HG03039 (cell line): ENCODE measurements at regions not wholly inside any gene's neighbourhood (a gene's known extent, or its start where the extent isn't known, plus 50 kb on each side); places are given as distances from the start of the nearest gene placed in this dataset.

Experiments
- ATAC-seq: cut with Tn5 transposase; IDR thresholded peaks from one replicate; pipeline ENCODE4 v1.9.1; 2021; ENCODE audit warnings: mild to moderate bottlenecking, moderate library complexity; ENCODE audit not compliant: unreplicated experiment

DNA sequence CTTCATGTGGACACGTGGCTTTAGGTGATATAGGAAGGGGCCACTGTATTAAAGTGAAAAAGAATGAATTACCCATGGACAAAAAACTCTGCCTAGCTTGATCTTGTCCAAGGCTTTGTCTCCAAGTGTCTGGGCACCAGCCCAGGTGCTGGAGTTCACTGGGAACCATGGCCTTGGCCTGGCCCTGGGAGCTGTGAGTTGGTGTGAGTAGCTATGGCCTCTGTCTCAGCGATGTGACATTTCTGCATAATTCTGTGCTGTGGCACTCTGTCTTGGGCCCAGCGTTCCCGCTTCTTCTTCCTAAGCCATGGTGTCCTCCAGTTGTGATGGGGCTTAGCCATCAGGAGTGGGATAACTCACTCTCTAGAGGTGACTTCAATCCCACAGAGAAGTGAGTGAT is 119.0 kb upstream of the PPP2R2D start:
- no peak for ATAC-seq

DNA sequence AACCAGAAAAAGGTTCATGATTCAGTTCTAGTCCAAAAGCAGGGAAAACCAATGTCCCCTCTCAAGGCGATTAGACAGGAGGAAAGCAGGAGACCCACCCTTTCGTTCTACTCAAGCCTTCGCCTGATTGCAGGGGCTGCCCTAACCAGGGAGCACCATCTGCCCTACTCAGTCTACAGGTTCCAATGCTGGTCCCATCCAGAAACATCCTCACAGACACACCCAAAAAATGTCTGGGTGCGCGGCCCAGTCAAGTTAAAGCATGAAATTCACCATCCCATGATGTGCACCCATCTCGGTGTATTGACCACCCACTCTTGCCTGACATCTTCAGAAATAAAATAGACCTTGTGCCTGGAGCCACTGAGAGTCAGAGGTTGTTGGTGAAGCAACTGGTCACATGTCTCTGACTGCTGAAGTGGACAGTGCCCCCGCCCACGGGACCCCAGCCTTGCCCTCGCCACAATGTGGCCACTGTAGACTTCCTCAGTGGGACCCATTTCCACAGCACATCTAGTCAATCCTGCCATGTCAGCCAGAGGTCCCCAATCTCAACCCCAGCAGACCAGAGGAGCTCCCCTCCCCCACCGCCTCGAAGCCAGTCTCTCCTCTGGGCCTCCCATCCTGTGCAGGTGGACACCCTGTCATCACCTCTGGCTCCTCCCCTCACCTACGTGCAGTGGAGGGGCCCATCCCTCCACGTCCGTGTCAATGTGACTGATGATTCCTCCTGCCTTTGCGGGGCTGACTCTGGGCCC is 116.3 kb upstream of the PPP2R2D start:
- ATAC-seq: no peak

DNA sequence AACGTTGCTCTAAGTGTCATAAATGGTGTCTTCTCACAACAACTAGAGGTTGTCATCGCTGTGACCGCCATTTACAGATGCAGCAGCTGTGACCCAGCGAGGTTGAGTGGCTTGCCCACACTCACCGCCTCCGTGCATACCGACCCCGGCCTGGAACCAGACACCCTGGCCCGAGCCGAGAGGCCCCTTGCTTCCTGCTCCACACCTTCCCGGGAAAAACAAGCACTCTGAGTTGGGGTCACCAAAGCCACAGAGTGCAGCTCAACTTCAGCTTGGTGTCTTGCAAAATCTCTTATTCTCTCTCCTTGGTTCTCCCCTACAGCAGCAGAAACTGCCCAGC is 115.7 kb upstream of the PPP2R2D start:
- no peak for ATAC-seq

DNA sequence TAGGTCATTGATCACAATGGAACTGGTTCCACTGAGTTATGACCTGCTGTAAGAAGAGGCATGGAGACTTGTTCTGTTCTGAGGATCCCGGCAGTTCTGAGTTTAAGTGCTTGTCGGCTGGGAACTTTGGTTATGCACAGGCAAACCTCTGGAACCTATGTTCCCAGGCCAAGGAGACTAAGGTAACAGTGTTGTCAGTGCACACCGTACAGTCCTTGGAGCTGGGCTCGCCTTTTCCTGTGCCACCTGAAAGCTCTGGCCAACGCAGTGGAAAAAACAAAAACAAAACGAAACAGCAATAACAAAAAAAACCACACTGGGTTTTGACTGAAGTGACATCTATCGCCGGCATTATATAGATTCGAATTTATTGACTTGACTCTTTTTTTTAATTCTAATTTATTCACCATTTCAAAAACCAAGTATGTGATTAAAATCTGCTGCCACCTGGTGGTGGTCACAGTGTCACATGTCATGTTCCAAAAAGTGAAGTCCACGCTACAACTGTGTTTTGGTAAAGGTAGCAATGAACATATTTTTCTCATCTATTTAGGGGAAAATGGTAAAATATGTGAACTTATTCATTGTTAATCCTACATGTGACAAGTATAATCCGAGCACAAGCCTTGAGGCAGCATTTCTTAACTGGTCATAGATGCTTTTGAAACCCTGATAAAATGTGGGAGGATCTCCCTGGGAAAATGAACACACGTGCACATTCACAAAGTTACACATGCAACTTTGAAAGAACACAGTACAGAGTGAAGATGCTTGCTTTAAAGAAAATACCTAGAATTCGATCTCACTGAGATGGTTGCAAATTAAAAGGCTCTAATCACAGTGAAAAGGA is 113.8 kb upstream of the PPP2R2D start:
- no peak for ATAC-seq

DNA sequence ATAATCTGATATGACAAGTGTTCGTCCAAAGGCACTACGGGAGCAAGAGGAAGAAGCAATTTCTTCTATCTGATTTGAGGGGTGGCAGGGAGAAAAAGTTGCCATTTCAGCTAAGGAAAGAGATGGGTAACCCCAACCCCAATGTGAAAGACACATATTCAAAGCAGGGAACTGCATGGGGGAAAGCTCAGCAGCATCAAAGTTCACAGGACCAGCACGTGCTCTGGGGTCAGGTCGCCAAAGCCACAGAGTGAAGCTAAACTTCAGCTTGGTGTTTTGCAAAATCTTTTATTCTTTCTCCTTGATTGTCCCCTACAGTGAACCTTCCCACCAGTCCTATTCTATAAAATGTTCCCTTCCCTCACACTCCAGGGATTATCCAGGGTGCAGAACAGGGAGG is 112.8 kb upstream of the PPP2R2D start:
- no peak for ATAC-seq

DNA sequence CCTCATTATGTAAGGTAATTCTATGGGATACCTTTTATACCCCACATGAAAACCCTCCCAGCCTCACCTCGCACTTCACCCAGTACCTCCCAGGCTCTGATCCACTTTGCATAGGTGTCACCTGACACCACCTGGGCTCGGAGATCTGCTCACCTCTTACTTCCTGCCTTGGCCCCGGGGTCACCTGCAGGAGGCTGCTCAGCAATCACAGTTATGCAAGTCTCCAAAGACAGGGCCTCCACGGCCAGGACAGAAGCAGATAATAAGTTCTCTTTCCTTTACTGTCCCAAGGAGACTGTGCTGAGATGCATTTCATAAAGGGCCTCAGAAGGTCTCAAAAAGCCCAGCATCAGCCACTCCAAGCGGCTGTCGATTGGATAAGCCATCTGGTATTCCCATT is 112.4 kb upstream of the PPP2R2D start:
- no peak for ATAC-seq

DNA sequence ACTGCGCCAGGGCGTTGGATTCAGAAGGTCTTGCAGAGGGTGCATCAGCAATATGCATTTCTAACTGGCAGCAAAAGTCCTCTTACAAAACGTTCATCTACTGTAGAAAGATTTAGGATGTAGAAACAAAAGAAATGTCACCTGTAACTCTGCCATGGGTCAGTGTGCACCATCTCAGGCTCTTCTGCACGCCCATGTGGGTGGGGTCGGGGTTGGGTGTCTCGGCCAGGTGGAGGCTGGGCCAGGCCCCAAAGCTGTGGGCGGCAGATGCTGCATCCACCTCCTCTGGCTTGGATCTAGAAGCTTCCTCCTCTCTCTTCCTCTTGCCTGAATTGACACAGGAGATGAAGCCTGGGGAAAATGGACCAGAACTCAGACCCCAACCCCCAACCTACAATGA is 111.3 kb upstream of the PPP2R2D start:
- ATAC-seq: no peak

DNA sequence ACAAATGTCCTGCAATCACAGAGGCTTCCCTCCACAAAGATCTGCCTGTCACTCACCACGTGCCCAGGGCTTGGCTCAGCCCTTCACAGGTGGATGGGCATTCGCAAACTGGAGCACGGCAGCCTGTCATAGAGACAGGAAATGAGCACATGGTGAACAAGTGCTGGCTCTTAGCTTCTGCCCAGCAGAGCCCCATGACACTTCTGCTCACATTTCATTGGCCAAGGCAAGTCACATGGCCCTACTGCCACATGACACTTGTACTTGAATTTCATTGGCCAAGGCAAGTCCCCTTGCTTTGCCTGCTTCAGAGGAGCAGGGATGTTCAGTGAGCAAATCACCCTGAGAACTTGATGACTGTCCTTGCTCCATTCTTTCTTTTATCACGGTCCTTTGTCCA is 110.8 kb upstream of the PPP2R2D start:
- ATAC-seq: no peak

DNA sequence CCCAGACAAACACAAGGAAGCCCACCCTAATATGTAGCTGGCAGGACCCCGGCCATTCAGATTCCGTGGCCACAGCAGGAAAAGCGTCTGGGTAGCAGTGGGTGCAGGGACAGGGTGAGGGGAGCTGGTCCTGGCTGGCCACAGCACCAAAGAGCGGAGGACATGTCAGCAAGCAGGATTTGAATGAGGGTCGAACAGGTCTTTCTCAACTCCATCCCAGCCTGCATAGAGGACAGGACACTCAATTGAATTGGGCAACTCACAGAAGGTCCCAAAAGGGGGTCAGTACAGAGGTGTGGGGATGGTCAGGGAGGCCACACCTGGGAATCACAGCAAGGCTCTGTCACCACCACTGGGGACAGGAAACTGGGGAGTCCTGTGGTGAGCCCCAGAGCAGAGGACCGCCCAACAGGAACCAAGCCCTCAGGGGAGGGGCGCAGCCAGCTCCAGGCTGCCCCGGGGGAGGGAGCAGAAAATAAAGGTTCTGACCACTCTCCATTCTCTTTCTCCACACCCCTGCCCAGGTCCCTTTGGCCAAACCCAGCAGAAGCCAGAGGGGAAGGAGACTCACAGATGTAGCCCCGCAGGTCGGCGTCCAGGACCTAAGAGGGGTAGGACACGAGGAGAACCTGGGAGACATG is 108.7 kb upstream of the PPP2R2D start:
- ATAC-seq: no peak

DNA sequence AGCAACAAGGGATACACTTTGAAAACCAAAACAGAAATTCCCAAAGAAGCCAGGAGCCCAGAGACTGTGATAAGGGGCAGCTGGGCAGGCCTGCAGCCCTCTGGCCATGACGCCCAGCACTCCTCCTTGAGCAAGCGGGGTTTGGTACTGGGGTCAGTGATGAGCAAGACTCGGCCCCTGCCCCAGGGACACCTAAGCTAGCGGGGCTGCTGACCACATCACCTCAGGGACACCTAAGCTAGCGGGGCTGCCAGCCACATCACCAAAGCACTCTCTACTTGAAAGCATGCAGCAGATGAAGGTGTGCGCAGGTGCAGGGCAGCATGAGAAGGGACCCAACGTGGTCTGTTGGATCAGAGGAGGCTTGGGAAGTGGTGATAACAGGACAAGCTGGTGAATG is 108.0 kb upstream of the PPP2R2D start:
- ATAC-seq: no peak

DNA sequence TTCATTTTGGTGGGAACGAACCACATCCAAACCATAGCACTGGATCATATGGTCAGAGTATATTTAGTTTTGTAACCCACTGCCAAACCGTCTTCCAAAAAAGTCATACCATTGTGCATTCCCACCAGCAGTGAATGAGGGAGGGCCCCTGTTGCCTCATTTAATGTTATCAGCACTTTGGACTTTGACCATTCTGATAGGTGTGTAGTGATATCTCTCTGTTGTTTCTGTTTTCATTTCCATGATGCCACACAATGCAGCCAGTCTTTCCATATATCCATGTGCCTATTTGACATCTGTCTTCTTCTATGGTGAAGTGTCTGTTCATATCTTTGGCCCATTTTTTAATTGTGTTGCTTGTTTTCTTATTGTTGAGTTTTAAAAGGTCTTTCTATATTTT is 105.0 kb upstream of the PPP2R2D start:
- ATAC-seq: no peak

DNA sequence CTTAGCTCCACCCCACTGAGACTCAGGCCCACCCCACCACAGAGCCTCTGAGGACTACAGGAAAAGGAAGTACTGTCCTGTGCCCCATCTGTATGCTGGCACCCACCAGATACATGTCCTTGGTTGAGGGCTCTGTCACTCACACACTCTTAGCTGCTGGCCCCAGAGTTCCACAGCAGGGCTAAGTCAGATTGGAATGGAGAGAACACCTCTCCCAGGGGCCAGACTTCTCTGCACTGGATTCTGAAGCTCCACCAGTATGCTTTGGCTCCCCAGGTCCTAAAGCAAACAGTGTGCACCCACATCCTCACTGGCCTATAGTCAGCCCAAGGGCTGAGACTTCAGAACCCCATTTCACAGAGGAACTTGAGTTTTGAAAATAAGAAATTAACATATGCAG is 103.2 kb upstream of the PPP2R2D start:
- ATAC-seq: no peak

DNA sequence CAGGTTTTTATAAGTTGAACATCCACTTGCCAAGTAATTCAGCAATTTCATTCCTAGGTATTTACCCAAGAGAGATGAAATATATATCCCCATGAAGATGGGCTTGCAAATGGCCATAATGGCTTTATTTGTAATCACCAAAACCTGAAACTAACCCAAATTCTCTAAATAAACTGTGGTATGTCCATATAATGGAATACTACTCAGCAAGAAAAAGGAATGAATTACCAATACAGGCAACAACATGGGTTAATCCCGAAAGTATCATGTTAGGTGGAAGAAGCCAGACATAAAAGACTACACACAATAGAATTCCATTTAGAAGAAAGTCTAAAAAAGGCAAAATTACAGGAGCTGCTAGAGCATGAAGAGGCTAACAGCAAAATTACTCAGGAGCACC is 101.4 kb upstream of the PPP2R2D start:
- ATAC-seq: no peak

DNA sequence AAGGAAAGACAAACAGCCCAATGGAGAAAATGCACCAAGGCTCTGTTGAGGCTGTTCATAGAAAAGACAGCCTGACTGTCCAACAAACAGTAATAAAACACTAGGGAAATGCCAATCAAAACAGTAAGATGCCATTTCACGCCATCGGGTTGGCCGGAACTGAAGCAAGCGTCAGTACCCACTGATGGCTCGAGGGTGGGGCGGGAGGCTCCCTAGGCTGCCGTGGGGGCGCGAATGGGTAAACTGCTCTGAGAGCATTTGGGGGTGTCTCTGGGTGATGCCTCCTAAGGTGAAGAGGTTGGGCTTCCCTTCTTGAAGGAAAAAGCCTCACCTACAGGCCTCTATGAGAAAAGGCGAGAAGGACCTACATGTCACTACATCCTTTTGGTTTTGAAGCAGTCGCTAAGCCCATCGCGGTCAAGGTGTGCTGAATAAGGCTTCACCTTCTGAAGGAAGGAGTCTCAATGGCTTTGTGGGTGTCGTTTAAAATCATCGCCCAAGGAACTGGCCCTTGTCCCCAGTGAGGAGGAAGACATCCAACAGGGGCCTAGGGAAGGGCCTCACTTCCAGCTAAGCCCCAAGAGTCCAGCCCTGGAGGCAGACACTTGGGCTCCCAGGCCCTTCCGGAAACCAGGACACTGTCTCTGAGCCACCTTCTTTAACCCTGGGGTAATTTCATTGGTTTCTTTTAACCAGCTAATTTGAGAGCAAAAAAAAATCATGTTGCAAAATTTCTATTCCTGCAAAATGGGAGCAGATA is 98.5 kb upstream of the PPP2R2D start:
- no peak for ATAC-seq

DNA sequence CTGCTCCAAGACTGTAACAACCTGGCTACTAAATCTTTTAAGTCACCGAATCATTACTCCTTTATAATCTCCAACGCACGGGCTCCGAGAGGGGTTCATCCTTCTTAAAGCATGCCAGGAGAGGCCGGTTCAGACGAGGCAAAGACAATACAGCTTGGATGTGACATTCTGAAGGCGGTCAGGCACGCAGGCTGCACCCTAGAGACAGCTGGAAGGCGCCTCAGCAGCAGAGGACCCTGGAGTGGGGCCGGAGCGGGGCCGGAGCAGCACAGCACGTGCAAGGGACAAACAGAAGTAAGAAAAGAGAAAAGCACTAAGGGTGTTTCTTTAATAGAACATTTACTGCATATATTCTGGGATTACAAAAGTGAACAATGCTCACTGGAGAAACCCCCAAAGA is 97.8 kb upstream of the PPP2R2D start:
- no peak for ATAC-seq

DNA sequence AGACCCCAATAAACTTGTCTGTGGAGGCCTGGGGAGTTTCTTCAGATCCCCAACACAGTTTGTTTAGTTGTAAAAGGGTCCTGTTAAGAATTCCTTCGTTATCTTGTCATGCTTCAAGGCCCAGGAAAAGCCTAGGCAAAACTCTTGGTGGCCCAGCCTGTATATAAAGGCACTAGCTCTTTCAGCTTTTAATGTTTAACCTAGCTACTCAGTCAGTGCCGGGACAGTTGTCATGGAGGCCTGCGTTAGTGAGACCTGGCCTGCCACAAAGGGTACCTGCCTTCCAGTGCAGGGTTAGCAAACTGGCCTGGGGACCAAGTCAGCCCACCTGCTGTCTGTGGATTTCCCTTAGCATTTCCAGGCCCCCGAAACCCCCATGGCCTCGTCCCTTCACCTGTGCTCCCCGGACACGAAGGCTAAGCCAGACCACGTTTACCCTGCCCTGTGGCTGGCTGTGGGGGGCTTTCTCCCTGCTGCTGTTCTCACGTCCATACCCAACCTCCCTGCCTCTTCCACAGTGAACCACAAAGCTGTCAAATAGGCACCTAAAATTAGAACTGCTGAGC is 96.9 kb upstream of the PPP2R2D start:
- ATAC-seq: no peak

DNA sequence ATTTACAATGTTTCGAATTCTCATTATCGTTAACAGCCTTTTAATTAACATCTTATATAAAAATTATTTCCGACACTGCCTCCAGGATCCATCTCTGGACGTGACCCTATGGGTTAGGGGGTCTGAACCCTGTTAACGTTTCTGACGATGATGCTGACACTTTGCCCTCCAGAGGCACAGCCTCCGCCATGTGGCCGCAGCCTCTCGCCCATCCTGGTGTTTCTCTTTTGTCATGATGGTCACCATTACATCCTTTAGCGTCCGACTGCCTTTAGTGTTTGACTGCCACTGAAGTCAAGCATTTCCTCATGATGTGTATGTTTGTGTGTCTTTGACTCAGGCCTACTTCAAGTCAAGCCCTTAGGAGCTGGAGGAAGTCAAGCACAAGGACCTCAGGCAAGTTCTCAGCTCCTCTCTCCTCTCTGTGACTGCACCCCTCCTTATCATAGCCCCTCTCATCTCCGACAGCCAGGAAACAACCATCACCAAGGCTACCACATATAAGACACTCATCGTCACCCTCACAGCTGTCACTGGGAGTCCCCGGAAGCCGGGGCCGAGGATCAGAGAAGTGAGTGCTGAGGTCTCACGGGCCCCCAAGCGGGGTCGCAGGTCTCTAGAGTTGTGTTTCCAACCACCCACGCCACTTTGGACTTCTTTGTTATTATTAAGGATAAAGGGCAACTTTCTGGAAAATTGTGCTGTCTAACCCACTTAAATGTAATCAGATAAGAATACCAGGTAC is 96.1 kb upstream of the PPP2R2D start:
- no peak for ATAC-seq

DNA sequence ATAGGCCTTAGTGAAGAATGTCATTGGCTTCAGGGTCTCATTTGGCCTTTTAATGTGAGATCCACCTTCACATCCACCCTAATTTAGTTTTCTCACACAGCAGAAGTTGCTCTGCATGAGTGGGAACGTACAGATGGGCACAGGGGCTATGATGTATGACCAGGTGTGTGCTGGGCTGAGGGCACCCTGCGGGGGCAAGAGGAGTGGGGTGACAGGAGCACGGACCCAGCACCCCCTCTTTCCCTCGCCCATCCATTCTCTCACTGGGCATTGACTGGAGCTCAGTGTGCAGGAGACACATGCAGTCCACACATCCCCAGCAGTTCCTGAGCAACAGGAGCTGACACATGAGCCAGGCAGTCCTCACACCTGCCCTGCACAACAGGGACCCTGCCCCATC is 95.1 kb upstream of the PPP2R2D start:
- ATAC-seq: no peak

DNA sequence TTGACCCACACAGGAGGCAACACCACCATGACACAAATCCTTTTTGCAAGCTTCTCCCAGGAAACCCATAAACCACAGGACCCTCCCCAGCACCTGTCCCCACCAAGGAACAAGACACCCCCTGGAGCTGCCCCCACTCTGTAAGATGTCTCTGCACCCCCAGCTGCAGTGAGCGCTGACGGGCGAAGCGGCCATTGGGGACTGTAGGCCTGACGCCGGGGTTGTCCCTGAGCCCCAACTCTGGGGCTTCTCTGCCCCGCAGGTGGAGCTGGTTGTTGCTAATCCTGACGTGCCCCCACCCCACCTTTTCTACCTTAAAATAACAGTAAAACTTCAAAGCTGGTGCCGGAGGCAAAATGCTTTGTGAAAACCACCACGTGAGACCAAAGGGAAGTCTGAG is 94.7 kb upstream of the PPP2R2D start:
- no peak for ATAC-seq

DNA sequence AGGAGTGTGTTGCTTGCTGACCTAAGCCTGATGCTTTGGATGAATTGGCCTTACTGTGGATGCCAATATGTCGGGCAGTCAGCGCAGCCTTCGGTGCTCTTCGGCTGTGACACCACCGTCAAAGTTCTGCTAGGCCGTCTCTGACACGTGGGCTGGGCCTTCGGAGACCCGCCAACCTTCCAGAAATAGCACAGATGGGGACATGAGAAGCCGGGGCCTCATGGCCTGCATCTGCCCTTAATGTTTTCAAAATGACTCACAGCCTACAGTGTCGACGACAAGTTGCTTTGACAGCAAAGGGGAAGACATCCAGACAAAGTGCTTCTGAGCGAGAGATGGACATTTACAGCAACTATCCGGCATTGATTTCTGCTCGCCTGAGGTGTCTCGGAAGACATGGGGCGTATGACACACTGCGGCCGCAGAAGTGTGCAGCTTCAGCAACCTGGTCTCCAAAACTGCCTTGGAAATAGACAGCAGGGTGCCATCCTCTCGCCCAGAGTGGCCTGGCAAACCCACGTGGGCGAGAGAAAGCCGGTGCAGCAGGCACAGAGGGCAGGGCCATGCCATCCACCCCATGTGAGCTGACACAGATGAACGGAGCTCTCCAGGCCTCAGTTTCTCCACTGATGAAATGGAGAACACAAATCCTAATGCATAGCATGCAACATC is 94.0 kb upstream of the PPP2R2D start:
- ATAC-seq: no peak
